Skin epidermis (tissue), 12 donors: ENCODE measurements at regions not wholly inside any gene's neighbourhood (a gene's known extent, or its start where the extent isn't known, plus 50 kb on each side); places are given as distances from the start of the nearest gene placed in this dataset.

Experiments
- H3K27ac ChIP-seq, 21 experiments: fragments of 200-600 bp; sonication (generic) in 11 of 21; one replicate each; pipeline ENCODE4 v1.5.0; 2020; ENCODE audit warnings: mild to moderate bottlenecking in 3 of 21, inconsistent platforms in 2 of 21, moderate library complexity in 2 of 21
- H3K4me3 ChIP-seq, 7 experiments: fragments of 200-600 bp; sonication (generic) in 2 of 7; one replicate each; pipeline ENCODE4 v1.5.0; 2020; ENCODE audit warnings: inconsistent platforms in 2 of 7, mild to moderate bottlenecking in 2 of 7, moderate library complexity in 1 of 7

GRCh38 chr3:110165753-110166152, 828.4 kb upstream of the DPPA4 start:
- Histone ChIP-seq H3K4me3 (no peak overlapping the region), H3K27ac (no peak overlapping the region)

- Histone ChIP-seq H3K4me3 (no peak overlapping the region), H3K27ac (no peak overlapping the region)
These were observed 829.4 kb upstream of the DPPA4 start for GRCh38 chr3:110166791-110167190.

GRCh38 chr3:110174908-110175307, 837.6 kb upstream of the DPPA4 start:
- H3K27ac ChIP-seq = no peak overlapping the region
- no peak overlapping the region for H3K4me3 ChIP-seq

GRCh38 chr3:110178965-110179364, 841.6 kb upstream of the DPPA4 start:
- no peak overlapping the region for H3K27ac ChIP-seq
- H3K4me3 ChIP-seq = no peak overlapping the region

- H3K27ac ChIP-seq = no peak overlapping the region
- H3K4me3 ChIP-seq = no peak overlapping the region
These were observed 843.4 kb upstream of the DPPA4 start for GRCh38 chr3:110180733-110181132.

- no peak overlapping the region for H3K4me3 ChIP-seq
- no peak overlapping the region for H3K27ac ChIP-seq
These were observed 843.9 kb upstream of the DPPA4 start for GRCh38 chr3:110181226-110181625.

- H3K27ac ChIP-seq = no peak overlapping the region
- no peak overlapping the region for H3K4me3 ChIP-seq
These were observed 847.2 kb upstream of the DPPA4 start for GRCh38 chr3:110184536-110184935.

GRCh38 chr3:110193074-110193473, 855.7 kb upstream of the DPPA4 start:
- Histone ChIP-seq H3K27ac (no peak overlapping the region), H3K4me3 (no peak overlapping the region)

GRCh38 chr3:110198717-110199587, 861.6 kb upstream of the DPPA4 start:
- no peak overlapping the region for H3K4me3 ChIP-seq
- no peak overlapping the region for H3K27ac ChIP-seq

- no peak overlapping the region for H3K27ac ChIP-seq
- no peak overlapping the region for H3K4me3 ChIP-seq
These were observed 862.2 kb upstream of the DPPA4 start for GRCh38 chr3:110199588-110199943.

- Histone ChIP-seq H3K4me3 (no peak overlapping the region), H3K27ac (no peak overlapping the region)
These were observed 861.4 kb upstream of the NECTIN3 start for GRCh38 chr3:110210086-110210660.

GRCh38 chr3:110226645-110227044, 845.0 kb upstream of the NECTIN3 start:
- Histone ChIP-seq H3K4me3 (no peak overlapping the region), H3K27ac (no peak overlapping the region)

- Histone ChIP-seq H3K4me3 (no peak overlapping the region), H3K27ac (no peak overlapping the region)
These were observed 843.6 kb upstream of the NECTIN3 start for GRCh38 chr3:110227991-110228390.

GRCh38 chr3:110234831-110235230, 836.8 kb upstream of the NECTIN3 start:
- Histone ChIP-seq H3K4me3 (no peak overlapping the region), H3K27ac (no peak overlapping the region)

GRCh38 chr3:110236976-110237610, 834.5 kb upstream of the NECTIN3 start:
- H3K4me3 ChIP-seq = no peak overlapping the region
- H3K27ac ChIP-seq = no peak overlapping the region

GRCh38 chr3:110243081-110243480, 828.5 kb upstream of the NECTIN3 start:
- no peak overlapping the region for H3K27ac ChIP-seq
- H3K4me3 ChIP-seq = no peak overlapping the region

- no peak overlapping the region for H3K27ac ChIP-seq
- H3K4me3 ChIP-seq = no peak overlapping the region
These were observed 824.7 kb upstream of the NECTIN3 start for GRCh38 chr3:110246796-110247376.

- no peak overlapping the region for H3K4me3 ChIP-seq
- no peak overlapping the region for H3K27ac ChIP-seq
These were observed 823.0 kb upstream of the NECTIN3 start for GRCh38 chr3:110248666-110249065.

GRCh38 chr3:110253794-110254193, 817.8 kb upstream of the NECTIN3 start:
- no peak overlapping the region for H3K27ac ChIP-seq

GRCh38 chr3:110254591-110254990, 817.0 kb upstream of the NECTIN3 start:
- H3K27ac ChIP-seq = no peak overlapping the region

More at GRCh38 chr3:110253794-110254193, 817.8 kb upstream of the NECTIN3 start:
- H3K4me3 ChIP-seq = no peak overlapping the region

GRCh38 chr3:110261141-110261540, 810.5 kb upstream of the NECTIN3 start:
- no peak overlapping the region for H3K4me3 ChIP-seq
- no peak overlapping the region for H3K27ac ChIP-seq

More at GRCh38 chr3:110254591-110254990, 817.0 kb upstream of the NECTIN3 start:
- H3K4me3 ChIP-seq = no peak overlapping the region
